ENCODE measurements at regions not wholly inside any gene's neighbourhood (a gene's known extent, or its start where the extent isn't known, plus 50 kb on each side); places are given as distances from the start of the nearest gene placed in this dataset.

DNA sequence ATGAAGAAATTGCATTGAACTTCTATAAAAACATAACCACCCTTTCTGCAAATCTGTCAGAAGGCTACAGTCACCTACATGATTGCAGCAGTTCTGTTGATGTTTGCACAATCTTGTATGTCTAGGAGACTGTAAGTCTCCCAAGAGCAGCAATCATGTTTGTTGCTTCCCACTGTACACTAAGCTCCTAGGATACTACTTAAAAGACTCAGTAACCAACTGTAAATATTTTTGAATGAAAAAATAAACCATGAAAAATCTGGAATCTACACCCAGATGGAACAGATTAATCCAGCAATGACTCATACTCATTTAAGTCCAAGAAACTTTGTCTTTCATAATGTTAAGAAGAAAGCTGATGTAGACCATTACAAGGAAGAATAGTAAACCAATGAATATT, 168.5 kb upstream of the ATXN1 start:
- DNase-seq (ENCODE audit: low spot score), result no peak
- TF ChIP-seq, protein P1, sequence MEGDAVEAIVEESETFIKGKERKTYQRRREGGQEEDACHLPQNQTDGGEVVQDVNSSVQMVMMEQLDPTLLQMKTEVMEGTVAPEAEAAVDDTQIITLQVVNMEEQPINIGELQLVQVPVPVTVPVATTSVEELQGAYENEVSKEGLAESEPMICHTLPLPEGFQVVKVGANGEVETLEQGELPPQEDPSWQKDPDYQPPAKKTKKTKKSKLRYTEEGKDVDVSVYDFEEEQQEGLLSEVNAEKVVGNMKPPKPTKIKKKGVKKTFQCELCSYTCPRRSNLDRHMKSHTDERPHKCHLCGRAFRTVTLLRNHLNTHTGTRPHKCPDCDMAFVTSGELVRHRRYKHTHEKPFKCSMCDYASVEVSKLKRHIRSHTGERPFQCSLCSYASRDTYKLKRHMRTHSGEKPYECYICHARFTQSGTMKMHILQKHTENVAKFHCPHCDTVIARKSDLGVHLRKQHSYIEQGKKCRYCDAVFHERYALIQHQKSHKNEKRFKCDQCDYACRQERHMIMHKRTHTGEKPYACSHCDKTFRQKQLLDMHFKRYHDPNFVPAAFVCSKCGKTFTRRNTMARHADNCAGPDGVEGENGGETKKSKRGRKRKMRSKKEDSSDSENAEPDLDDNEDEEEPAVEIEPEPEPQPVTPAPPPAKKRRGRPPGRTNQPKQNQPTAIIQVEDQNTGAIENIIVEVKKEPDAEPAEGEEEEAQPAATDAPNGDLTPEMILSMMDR (IDR thresholded peaks at IDR 0.05; ENCODE audit: borderline replicate concordance, control extremely low read depth, extremely low read depth, insufficient read depth, missing control alignments), result no peak
- in situ Hi-C loops (cut with MboI; ENCODE audit: low sequenced_read_pairs, unreplicated experiment), result no loop called here

DNA sequence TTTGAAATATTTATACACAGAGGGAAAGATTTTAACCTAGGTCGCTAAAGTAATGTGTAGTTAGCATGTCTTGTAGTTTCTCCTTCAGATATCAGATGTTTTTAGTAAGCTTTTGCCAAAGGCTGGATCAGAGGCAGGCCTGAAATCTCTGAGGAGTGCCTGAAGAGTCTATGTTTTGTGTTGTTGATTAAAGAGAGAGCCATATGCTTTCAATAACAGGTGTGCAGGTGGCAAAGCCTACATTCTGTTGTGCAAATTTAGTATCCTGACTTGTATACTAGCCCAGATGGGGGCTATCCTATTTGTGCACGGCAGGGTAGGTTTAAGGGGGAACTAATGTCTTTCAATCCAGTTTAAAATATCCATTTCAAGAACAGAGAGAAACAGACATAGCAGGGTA, 167.1 kb upstream of the ATXN1 start:
- in situ Hi-C loops (cut with MboI; ENCODE audit: low sequenced_read_pairs, unreplicated experiment), result no loop called here
- TF ChIP-seq, protein P1 (IDR thresholded peaks at IDR 0.05; ENCODE audit: borderline replicate concordance, control extremely low read depth, extremely low read depth, insufficient read depth, missing control alignments), result no peak

DNA sequence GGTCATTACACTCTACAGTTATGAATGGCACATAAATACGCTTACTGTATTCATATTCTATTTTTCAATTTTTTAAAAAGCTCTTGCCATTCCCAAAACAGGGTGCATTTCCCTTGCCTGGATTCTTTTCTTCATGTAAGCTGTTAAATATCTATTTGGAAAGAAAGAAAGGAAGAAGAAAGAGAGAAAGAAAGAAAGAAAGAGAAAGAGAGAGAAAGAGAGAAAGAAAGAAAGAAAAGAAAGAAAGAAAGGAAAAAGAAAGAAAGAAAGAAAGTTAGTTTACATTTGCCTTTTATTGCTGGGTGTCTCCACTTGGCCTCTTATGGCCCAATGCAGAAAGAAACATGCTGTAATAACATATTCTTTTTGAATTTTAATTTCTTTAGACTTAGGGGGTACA, 165.9 kb upstream of the ATXN1 start:
- DNase-seq (ENCODE audit: low spot score), result no peak
- in situ Hi-C loops (cut with MboI; ENCODE audit: low sequenced_read_pairs, unreplicated experiment), result no loop called here
- TF ChIP-seq, protein P1 (IDR thresholded peaks at IDR 0.05; ENCODE audit: borderline replicate concordance, control extremely low read depth, extremely low read depth, insufficient read depth, missing control alignments), result no peak

More for the DNA sequence above, 167.1 kb upstream of the ATXN1 start:
- DNase-seq (ENCODE audit: low spot score), result no peak

DNA sequence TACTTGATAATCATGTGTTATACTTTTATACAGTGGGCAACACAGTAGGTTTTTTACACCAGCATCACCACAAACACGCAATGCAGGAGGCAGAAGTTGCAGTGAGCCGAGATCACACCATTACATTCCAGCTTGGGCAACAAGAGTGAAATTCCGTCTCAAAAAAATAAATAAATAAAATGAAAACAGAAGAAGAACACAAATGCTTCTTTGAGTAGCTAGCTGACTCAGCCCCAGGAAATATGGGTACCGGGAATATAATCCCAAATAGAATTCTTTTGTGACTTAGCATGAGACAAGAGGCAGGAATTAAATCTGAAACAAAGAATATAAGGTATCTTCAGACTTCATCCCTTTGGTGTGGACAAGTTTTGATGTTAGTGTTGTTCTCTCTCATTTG, 164.2 kb upstream of the ATXN1 start:
- TF ChIP-seq, protein P1 (IDR thresholded peaks at IDR 0.05; ENCODE audit: borderline replicate concordance, control extremely low read depth, extremely low read depth, insufficient read depth, missing control alignments), result no peak
- in situ Hi-C loops (cut with MboI; ENCODE audit: low sequenced_read_pairs, unreplicated experiment), result no loop called here
- no peak for DNase-seq (ENCODE audit: low spot score)

DNA sequence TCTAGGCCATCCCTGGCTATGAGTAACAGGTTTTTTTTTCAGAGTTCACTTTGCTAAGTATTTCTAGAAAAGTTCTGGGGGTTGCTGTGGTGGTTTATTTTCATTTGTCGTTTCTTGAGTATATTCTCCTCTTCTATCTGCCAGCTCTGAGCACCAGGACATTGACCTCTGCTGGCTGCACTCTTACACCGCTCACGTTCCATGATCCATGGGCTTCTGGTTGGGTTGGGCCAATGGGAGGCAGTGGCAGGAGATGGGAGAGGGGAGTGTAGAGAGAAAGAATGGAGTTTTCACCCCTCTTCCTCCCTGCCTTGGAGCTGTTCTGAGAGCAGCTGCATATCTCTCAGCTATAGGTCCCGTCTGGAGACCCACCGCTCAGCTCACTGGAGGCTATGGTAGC, 161.0 kb upstream of the ATXN1 start:
- in situ Hi-C loops (cut with MboI; ENCODE audit: low sequenced_read_pairs, unreplicated experiment), result no loop called here

DNA sequence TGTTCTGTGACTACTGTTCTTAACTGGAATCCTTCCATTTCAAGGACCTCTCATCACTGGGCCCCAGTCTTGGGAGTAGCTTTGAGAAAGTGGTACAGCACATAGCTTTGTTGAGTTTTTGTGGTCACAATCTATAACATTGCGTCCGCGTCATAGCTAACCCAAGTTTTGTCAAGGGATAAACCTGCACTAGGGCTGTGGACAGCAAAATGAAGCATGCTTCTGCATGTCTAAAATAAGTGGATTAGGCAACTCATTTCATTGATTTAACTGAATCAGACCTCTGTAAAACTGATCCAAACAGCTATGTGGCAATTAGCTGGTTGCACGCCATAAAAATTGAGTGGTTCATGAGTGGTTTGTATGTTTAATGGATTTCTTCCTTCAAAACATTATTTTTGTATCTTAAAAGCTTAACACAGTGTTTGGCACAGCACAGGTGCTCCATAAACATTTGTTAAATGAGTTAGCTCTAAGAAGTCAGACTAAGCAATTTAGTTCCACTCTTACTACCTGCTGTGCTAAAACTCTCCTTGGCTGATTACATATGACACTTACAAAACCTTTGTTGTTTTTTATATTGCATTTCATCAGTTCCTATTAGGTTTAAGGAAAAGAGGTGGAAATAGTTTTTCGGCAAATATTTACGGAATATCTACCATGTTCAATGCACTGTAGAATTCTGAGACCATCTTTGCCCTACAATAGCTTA, 160.3 kb upstream of the ATXN1 start:
- TF ChIP-seq, protein P1 (IDR thresholded peaks at IDR 0.05; ENCODE audit: borderline replicate concordance, control extremely low read depth, extremely low read depth, insufficient read depth, missing control alignments), result no peak
- DNase-seq (ENCODE audit: low spot score), result no peak
- in situ Hi-C loops (cut with MboI; ENCODE audit: low sequenced_read_pairs, unreplicated experiment), result no loop called here

More for the DNA sequence above, 161.0 kb upstream of the ATXN1 start:
- TF ChIP-seq, protein P1 (IDR thresholded peaks at IDR 0.05; ENCODE audit: borderline replicate concordance, control extremely low read depth, extremely low read depth, insufficient read depth, missing control alignments), result no peak
- no peak for DNase-seq (ENCODE audit: low spot score)

Measured in GM13976 (cell line).